ENCODE measurements at regions not wholly inside any gene's neighbourhood (a gene's known extent, or its start where the extent isn't known, plus 50 kb on each side); places are given as distances from the start of the nearest gene placed in this dataset.
"Not testable (repeated sequence)": the region's sequence is repeated elsewhere in the genome, so short reads cannot be mapped to it uniquely, and the experiment has no call there.

GRCh38 chr6:140264431-140264830, 890.0 kb upstream of the CITED2 start:
- no peak for DNase-seq (ENCODE audit: low read depth)

- DNase-seq (ENCODE audit: low read depth) = not testable (repeated sequence)
Observed at GRCh38 chr6:140258302-140258701, 883.9 kb upstream of the CITED2 start.

DNA sequence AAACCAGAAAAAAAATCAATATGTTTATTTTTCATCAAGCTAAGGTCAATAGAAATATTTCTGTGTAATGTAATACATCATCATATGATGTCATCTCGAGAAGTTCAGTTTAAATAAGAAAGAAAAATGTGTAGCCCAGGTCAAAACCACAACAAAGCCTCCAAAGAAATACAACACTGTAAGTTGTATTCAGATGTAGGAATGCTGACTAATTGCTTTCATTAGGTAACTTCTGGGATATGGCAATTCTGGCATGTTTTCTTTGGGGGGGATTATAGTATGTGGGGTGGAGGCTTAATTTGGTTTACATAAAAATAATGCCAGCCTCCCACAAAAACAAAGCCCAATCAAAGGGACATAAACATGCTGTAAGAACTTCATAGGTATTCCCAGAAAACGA, 881.8 kb upstream of the CITED2 start:
- DNase-seq (ENCODE audit: low read depth) = no peak

- no peak for DNase-seq (ENCODE audit: low read depth)
Observed at GRCh38 chr6:140253096-140253495, 878.6 kb upstream of the CITED2 start.

- DNase-seq (ENCODE audit: low read depth) = no peak
Observed at GRCh38 chr6:140252099-140252498, 877.7 kb upstream of the CITED2 start.

DNA sequence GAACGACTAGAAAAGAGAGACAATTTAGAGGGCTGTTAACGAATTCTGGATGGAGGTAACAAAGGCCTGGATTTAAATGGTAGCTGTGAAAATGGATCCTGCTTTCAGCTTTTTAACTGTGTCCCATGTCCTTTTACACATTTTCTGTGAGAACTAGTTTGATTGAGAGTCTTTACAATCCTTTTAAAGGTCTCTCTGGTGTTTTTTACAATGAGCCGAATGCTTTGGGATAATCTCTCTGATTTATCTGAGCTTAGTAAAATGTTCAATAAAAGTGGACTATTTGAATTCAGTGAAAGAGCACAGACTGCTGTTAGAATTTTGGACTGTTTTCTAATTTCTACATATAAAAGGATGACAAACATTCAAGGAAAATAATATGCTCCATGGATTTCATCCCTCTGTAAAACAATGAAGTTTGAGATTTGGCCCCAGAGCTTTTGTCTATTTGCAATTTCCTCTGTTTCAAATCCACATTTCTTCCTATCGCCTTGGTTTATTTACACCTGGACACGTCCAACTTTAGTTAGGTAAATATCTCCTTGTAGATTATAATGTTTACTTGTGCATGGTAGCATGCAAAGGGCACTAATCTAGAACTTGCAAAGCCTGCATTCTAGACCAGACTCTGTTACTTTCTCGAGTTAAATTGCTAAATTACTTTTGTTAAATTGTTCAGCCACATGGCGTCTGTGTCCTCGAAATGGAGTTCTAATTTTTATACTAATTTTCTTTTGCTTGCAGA, 871.0 kb upstream of the CITED2 start:
- DNase-seq (ENCODE audit: low read depth) = no peak

DNA sequence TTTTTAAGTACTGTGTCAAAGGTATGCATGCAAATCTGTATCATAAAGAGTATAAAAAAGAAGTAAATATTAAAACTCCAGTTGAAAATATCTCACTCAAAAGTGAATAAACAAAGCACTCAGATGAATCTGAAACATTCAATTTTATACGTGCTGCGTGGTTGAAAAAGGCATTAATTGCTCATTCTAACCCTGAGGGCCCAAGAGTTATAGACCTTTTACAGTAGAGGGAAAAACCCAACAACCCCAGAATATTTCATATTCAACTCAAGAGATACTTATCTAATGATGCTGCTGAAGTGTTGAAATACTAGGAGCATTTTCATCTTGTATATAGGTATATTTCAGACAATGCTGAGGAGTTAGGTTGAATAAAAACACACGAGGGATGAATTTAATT, 862.8 kb upstream of the CITED2 start:
- no peak for DNase-seq (ENCODE audit: low read depth)

GRCh38 chr6:140236732-140237131, 862.3 kb upstream of the CITED2 start:
- DNase-seq (ENCODE audit: low read depth) = no peak

DNA sequence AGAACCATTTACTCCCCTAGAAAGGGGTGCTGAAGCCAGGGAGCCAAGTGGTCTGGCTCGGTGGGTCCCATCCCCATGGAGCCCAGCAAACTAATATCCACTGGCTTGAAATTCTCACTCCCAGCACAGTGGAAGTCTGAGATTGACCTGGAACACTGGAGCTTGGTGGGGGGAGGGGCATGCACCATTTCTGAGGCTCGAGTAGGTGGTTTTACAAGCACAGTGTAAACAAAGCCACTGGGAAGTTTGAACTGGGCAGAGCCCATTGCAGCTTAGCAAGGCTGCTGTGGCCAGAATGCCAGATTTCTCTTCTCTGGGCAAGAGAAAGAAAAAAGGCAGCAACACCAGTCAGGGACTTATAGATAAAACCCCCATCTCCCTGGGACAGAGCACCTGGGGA, 855.8 kb upstream of the CITED2 start:
- no peak for DNase-seq (ENCODE audit: low read depth)

DNA sequence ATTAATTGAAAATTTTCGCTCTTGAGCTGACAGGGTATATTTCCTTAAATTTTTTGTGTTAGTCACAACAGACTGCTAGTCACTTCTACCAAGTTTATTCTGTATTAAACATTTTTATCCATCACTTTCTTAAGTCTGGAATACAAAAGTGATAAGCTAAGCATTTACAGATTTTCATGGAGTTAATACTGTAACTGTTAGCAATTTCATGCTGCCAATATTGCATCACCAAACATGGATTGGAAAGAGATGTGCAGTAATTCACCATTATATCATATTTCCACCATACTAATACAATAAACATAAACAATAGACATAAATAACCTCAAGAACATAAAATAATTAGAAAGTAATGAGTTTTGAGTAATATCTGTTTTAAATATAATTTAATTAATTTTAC, 854.0 kb upstream of the CITED2 start:
- DNase-seq (ENCODE audit: low read depth) = no peak

DNA sequence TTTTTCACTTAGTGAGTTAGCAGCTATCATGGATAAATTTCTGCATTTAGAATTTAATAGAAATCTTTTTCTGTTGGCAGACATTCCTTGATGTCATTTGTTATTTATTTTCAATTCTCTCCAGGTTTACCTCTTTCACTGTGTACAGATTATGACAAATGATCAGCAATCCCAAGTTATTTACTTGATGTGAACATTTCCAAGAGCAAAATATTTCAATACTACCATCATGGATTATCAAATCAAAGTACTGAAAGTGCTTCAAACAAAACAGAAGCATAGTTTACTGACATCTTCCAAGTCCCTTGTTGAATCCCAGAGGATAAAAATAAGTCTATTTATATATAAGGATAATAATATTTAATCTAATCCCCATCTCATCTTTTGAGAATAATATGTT, 852.2 kb upstream of the CITED2 start:
- DNase-seq (ENCODE audit: low read depth) = no peak

GRCh38 chr6:140225701-140226436, 851.4 kb upstream of the CITED2 start:
- DNase-seq (ENCODE audit: low read depth) = no peak

DNA sequence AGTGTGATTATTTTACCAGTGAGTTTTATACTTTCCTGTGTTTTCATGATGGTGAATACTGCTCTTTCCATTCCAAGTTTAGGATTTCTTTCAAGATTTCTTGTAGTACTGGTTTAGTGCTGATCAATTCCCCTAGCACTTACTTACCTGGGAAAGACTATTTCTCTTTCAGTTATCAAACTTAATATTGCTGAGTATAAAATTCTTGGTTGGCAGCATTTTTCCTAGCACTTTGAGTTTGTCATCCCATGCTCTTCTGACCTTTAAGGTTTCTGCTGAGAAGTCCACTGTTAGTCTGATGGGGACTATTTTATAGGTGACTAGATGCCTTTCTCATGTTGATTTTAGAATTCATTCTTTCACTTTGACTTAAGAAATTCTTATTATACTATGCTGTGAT, 842.8 kb upstream of the CITED2 start:
- DNase-seq (ENCODE audit: low read depth) = no peak

DNA sequence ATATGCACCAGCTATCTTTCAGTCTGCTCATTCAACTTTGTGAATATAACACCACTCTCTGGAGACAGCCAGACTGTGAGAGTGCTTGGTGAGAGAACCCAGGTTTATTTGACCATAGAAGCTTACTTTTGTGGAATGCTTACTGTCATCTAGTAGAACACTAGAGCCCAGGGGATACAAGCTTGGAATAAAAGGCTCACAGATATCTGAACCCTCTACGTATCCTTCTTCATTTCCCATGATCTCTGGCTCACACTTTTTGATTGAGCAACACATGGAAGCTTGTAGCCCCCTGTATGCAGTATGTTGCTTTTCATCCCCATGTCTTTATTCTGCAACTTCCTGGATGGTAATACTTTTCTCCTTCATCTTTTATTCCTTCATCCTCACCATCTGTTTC, 835.3 kb upstream of the CITED2 start:
- DNase-seq (ENCODE audit: low read depth) = no peak

DNA sequence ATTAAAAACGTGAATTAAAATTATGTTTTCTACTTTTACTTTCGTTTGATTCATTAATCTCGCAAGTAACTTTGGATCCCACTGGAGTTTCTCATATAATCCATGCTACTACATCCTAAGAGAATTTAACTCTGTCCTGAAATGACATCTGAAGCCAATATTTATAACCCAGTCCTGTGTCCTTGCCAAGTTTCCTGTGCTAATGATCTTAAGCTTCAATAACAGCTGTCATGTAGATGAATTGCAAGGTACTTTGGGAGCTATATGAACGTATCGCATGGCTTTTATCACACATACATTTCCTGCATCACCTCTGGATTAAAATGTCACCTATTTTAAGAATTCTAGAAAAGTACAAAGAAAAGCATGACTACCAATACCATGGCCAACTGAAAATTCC, 833.8 kb upstream of the CITED2 start:
- no peak for DNase-seq (ENCODE audit: low read depth)

DNA sequence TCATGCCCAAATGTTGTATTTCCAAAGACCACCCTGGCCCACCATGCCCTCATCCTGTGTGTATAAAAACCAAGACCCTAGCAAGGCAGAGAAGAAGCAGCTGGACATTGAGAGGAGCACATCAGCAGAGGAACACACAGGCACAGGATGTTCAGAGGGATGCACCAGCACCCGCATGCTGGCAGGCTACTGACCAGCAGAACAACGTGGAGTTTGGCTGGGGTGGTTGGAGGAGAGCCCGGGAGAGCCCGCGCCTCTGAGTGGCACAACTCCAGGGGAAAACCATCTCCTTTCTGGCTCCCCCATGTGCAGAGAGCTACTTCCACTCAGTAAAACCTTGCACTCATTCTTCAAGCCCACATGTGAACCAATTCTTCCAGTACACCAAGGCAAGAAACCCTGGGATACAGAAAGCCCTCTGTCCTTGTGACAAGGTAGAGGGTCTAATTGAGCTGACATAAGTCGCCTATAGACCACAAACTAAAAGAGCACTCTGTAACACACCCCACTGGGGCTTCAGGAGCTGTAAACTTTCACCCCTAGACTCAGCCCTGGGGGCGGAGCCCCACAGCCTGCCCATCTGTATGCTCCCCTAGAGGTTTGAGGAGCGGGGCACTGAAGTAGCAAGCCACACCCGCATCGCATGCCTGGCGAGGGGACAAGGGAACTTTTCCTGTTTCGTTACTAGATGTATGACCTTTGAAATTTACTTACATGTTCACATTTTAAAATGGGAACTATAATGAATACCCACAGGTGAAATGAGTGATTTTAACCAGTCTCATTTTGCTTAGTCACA, 831.5 kb upstream of the CITED2 start:
- no peak for DNase-seq (ENCODE audit: low read depth)

DNA sequence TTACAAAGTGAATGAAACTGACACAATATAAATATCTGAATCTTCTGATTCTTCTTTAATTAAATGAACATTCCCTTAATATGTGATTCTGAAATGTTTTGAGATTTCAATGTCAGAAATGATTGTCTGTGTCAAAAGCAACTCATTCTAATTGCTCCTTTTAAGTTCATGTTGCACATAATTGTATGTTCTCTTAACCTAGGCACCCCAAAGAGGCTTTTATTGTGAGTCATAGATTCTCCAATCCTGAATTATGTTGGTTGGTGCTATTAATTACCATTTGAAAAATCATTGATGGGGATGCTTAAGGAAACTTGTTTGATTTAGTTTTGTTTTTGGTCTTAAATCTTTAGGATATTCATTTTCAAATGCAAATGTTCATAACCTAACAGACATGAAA, 829.7 kb upstream of the CITED2 start:
- no peak for DNase-seq (ENCODE audit: low read depth)

- no peak for DNase-seq (ENCODE audit: low read depth)
Observed at GRCh38 chr6:140203661-140204147, 829.3 kb upstream of the CITED2 start.

- no peak for DNase-seq (ENCODE audit: low read depth)
Observed at GRCh38 chr6:140202964-140203515, 828.6 kb upstream of the CITED2 start.

DNA sequence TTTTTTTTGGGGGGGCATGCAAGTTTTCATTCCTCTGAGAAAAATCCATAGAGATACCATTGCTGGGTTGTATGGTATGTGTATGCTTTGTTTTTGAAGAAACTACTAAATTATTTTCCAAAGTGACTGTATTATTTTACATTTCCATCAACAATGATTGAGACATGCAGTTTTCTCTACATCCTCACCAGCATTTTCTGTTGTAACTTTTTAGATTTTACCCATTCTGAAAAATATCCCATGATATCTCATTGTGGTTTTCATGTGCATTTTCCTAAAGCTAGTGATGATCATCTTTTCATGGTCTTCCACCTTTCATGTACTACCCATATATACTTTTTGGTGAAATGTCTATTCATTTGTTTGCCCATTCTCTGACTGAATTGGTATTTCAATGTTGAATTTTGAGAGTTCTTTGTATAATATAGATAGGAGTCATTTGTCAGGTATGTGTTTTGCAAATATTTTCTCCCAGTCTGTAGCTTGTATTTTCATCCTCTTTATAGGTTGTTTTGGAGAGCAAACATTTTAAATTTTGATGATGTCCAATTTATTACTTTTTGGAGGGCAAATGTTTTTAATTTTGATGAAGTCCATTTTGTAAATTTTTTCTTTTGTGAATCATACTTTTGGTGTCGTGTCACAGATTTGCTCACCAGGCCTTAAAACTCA, 827.5 kb upstream of the CITED2 start:
- DNase-seq (ENCODE audit: low read depth) = no peak

GRCh38 chr6:140193269-140193668, 818.8 kb upstream of the CITED2 start:
- DNase-seq (ENCODE audit: low read depth) = no peak

DNA sequence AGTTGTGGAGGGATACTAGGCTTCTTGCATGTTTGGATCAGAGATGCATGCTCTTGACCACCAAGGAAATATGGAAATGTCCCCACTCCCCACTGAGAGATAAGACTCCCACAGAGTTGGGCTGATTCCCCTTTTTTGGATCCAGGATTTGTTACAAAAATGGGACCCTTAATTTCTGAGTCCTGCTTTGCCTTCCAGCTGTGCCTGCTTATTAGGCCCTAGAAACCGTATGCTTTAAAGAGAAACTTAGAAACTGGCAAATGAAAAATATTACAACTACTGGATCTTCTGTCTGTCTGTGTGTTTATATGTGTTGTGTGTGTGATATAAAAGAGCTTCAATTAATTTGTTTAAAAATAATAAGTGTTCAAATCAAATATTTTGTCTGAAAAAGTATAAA, 817.6 kb upstream of the CITED2 start:
- DNase-seq (ENCODE audit: low read depth) = no peak
